Thyroid gland (tissue), 4 donors: ENCODE measurements at regions not wholly inside any gene's neighbourhood (a gene's known extent, or its start where the extent isn't known, plus 50 kb on each side); places are given as distances from the start of the nearest gene placed in this dataset.

Experiments used
- CTCF ChIP-seq, 6 experiments: fragments of 200-600 bp in 3 of 6; fragments of 450-650 bp in 3 of 6; sonication (generic) in 3 of 6; IDR thresholded peaks; one replicate each; pipeline ENCODE4 v1.5.1; 2016 to 2019; ENCODE audit warnings: antibody characterized with exemption in 6 of 6, mild to moderate bottlenecking in 2 of 6, inconsistent platforms in 1 of 6, moderate library complexity in 1 of 6
- POLR2A ChIP-seq, 2 donors: fragments of 450-650 bp; IDR thresholded peaks; one replicate each; pipeline ENCODE4 v1.6.1; 2017; ENCODE audit warnings: antibody characterized with exemption in 2 of 2, mild to moderate bottlenecking in 2 of 2, moderate library complexity in 1 of 2

- TF ChIP-seq CTCF (IDR thresholded peaks at IDR 0.05) (no peak), POLR2A (IDR thresholded peaks at IDR 0.05) (no peak)
These were observed 89.4 kb downstream of the EFNB1 start for GRCh38 chrX:68918202-68918601.
